ENCODE measurements at regions not wholly inside any gene's neighbourhood (a gene's known extent, or its start where the extent isn't known, plus 50 kb on each side); places are given as distances from the start of the nearest gene placed in this dataset.

DNA sequence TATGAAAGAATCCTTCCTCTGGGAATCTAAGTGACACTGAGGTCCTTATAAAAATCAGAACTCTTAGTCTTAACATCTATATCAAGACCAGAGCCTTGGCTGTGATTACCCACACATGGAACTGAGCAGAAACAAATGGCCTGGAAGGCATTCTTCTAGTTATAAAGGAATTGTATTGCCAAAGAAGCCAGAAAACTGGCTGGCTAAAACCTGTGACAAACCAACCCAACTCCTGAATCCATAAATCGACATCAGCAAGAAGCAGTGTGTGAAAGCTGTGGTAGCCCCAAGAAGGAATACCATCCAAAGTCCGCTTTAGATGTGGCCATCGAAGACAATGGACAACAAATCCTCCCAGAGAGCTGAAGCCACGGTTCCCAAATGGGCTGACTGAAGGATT is 97.9 kb upstream of the CCDC91 start:
- Mint-ChIP-seq H3K4me3 (no peak overlapping the region), H3K36me3 (ENCODE audit: insufficient read depth in 1 of 3, low read depth in 3 of 3) (no peaks in the 10 kb centered on the region), H3K4me1 (peaks cover 17 to 18% of the 10 kb centered on the region in 2 experiments), H3K27me3 (ENCODE audit: low read depth) (no peaks in the 10 kb centered on the region), H3K9me3 (no peaks in the 10 kb centered on the region), H3K27ac (no peak overlapping the region)
- Histone ChIP-seq H4K20me1 (ENCODE audit: control insufficient read depth, insufficient read depth, insufficient read length) (no peaks in the 10 kb centered on the region), H3K79me1 (ENCODE audit: insufficient read depth, low read depth, low read length, poor library complexity, severe bottlenecking) (no peaks in the 10 kb centered on the region), H2AFZ (ENCODE audit: low read length) (no peak overlapping the region), H2BK5ac (ENCODE audit: insufficient read length, low read length) (no peak overlapping the region), H3K9me3 (ENCODE audit: control insufficient read depth, low read depth, low read length) (no peaks in the 10 kb centered on the region), H3K18ac (ENCODE audit: insufficient read length, low read depth, low read length) (no peak overlapping the region), H4K5ac (ENCODE audit: insufficient read length, low read depth, low read length) (no peak overlapping the region), H3T11ph (ENCODE audit: low read length) (no peak overlapping the region), H3K14ac (ENCODE audit: insufficient read depth, low read length) (no peak overlapping the region), H3K23me2 (ENCODE audit: insufficient read length, low read depth, low read length, poor library complexity, severe bottlenecking) (no peaks in the 10 kb centered on the region), H3K23ac (ENCODE audit: insufficient read length, low read depth, low read length) (no peak overlapping the region), H3K56ac (ENCODE audit: insufficient read length, low read depth, low read length) (no peak overlapping the region), H2BK120ac (ENCODE audit: low read depth, low read length, poor library complexity, severe bottlenecking) (no peak overlapping the region), H4K91ac (ENCODE audit: insufficient read length, low read depth, low read length) (no peak overlapping the region), H2BK20ac (ENCODE audit: low read depth, low read length, poor library complexity, severe bottlenecking) (no peak overlapping the region), H3K79me2 (ENCODE audit: insufficient read depth, low read length) (no peaks in the 10 kb centered on the region), H2AK5ac (ENCODE audit: insufficient read length, low read length) (no peak overlapping the region), H3K4ac (ENCODE audit: low read depth, low read length) (no peak overlapping the region), H3K4me1 (ENCODE audit: insufficient read depth, low read length) (no peaks in the 10 kb centered on the region), H2BK15ac (ENCODE audit: low read depth, low read length) (no peak overlapping the region), H2BK12ac (ENCODE audit: insufficient read length, low read depth, low read length) (no peak overlapping the region), H4K8ac (replicated peaks; ENCODE audit: insufficient read length, low read depth, low read length) (no peak overlapping the region), H3K9ac (ENCODE audit: extremely low read depth, insufficient read length, low read length) (no peak overlapping the region), H3K4me2 (ENCODE audit: insufficient read depth, insufficient read length, low read length) (no peak overlapping the region), H3K27me3 (ENCODE audit: insufficient read depth, low read length) (no peaks in the 10 kb centered on the region), H3K27ac (ENCODE audit: insufficient read length, low read depth, low read length) (no peak overlapping the region)
- TF ChIP-seq, protein P1, sequence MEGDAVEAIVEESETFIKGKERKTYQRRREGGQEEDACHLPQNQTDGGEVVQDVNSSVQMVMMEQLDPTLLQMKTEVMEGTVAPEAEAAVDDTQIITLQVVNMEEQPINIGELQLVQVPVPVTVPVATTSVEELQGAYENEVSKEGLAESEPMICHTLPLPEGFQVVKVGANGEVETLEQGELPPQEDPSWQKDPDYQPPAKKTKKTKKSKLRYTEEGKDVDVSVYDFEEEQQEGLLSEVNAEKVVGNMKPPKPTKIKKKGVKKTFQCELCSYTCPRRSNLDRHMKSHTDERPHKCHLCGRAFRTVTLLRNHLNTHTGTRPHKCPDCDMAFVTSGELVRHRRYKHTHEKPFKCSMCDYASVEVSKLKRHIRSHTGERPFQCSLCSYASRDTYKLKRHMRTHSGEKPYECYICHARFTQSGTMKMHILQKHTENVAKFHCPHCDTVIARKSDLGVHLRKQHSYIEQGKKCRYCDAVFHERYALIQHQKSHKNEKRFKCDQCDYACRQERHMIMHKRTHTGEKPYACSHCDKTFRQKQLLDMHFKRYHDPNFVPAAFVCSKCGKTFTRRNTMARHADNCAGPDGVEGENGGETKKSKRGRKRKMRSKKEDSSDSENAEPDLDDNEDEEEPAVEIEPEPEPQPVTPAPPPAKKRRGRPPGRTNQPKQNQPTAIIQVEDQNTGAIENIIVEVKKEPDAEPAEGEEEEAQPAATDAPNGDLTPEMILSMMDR (conservative IDR thresholded peaks at IDR 0.05): no peak
- DNase-seq: no peak
- WGBS (ENCODE audit: extremely low coverage, insufficient read length, low lambda C conversion rate): no CpG with 5 or more reads among the region's 4 CpGs

Measured in H9 (cell line).